ENCODE measurements at regions not wholly inside any gene's neighbourhood (a gene's known extent, or its start where the extent isn't known, plus 50 kb on each side); places are given as distances from the start of the nearest gene placed in this dataset.

GRCh38 chr6:139984317-139984716 is 609.9 kb upstream of the CITED2 start:
- no peak for TF ChIP-seq POLR2AphosphoS5 (IDR thresholded peaks at IDR 0.05)
- TF ChIP-seq CTCF (IDR thresholded peaks at IDR 0.05) = no peak
- TF ChIP-seq POLR2A (IDR thresholded peaks at IDR 0.05) = no peak
